RWPE1 (cell line): ENCODE measurements at regions not wholly inside any gene's neighbourhood (a gene's known extent, or its start where the extent isn't known, plus 50 kb on each side); places are given as distances from the start of the nearest gene placed in this dataset.
A peak's percentile ranks its signal among the peaks of the same experiment; 100 is the strongest.

ENCODE experiments used
- CTCF ChIA-PET: fragments of 350-600 bp; sonication (Branson Sonifier 250); formaldehyde crosslinking; extraction: SDS; loops from one replicate; lab custom pipeline; 2021; lab: Yijun Ruan, JAX
- POLR2A ChIA-PET: fragments of 400-600 bp; formaldehyde crosslinking; extraction: SDS; loops from one replicate; lab custom pipeline; 2020; ENCODE audit warnings: antibody characterized with exemption; ENCODE audit not compliant: low non-redundant PET; lab: Yijun Ruan, JAX
- DNase-seq: peaks from one replicate; pipeline ENCODE4 v3.0.0; 2012; ENCODE audit warnings: low spot score
- H3K27ac ChIP-seq: fragments of 450-650 bp; 2 replicates; pipeline ENCODE4 v1.5.1; 2017
- CTCF ChIP-seq: fragments of 450-650 bp; conservative IDR thresholded peaks from 2 replicates; pipeline ENCODE4 v1.5.1; 2017; ENCODE audit warnings: low read depth, mild to moderate bottlenecking

- POLR2A ChIA-PET, result no interaction called here
Measured at GRCh38 chr2:150924878-150925277, 336.8 kb downstream of the RBM43 start.

GRCh38 chr2:150919901-150920300, 341.8 kb downstream of the RBM43 start:
- TF ChIP-seq CTCF, result no peak
- POLR2A ChIA-PET, result no interaction called here
- no peak for DNase-seq
- no peak overlapping the region for H3K27ac ChIP-seq
- CTCF ChIA-PET, result no interaction called here

More at GRCh38 chr2:150924878-150925277, 336.8 kb downstream of the RBM43 start:
- CTCF ChIA-PET, result no interaction called here
- no peak overlapping the region for H3K27ac ChIP-seq
- no peak for TF ChIP-seq CTCF
- no peak for DNase-seq

GRCh38 chr2:150917961-150918713, 343.5 kb downstream of the RBM43 start:
- H3K27ac ChIP-seq, result no peak overlapping the region
- no peak for TF ChIP-seq CTCF
- DNase-seq, result no peak
- ChIA-PET CTCF (no interaction called here), POLR2A (no interaction called here)

- ChIA-PET POLR2A (no interaction called here), CTCF (no interaction called here)
- DNase-seq, result no peak
- no peak overlapping the region for H3K27ac ChIP-seq
- TF ChIP-seq CTCF, result no peak
Measured at GRCh38 chr2:150916467-150917396, 344.9 kb downstream of the RBM43 start.

- peak overlapping the region; percentile 66 for H3K27ac ChIP-seq
- ChIA-PET POLR2A (interaction anchor here (0.6 kb wide), 1 partner anchor 285 kb away, joined by 3 read pairs; no protein-coding TSS in a partner anchor), CTCF (interaction anchor here (0.6 to 1.4 kb wide), 3 partner anchors 11 to 104 kb away, joined by 3 to 4 read pairs (median 3); no protein-coding TSS in a partner anchor)
- peak; percentile 61 for DNase-seq
- TF ChIP-seq CTCF, result peak; percentile 28
Measured at GRCh38 chr2:150911766-150912280, 349.8 kb downstream of the RBM43 start.

GRCh38 chr2:150909613-150910012, 352.1 kb downstream of the RBM43 start:
- CTCF ChIA-PET, result no interaction called here

More at GRCh38 chr2:150909613-150910012, 352.1 kb downstream of the RBM43 start:
- POLR2A ChIA-PET, result no interaction called here
- TF ChIP-seq CTCF, result no peak
- DNase-seq, result no peak
- no peak overlapping the region for H3K27ac ChIP-seq
